ENCODE measurements at regions not wholly inside any gene's neighbourhood (a gene's known extent, or its start where the extent isn't known, plus 50 kb on each side); places are given as distances from the start of the nearest gene placed in this dataset.

DNA sequence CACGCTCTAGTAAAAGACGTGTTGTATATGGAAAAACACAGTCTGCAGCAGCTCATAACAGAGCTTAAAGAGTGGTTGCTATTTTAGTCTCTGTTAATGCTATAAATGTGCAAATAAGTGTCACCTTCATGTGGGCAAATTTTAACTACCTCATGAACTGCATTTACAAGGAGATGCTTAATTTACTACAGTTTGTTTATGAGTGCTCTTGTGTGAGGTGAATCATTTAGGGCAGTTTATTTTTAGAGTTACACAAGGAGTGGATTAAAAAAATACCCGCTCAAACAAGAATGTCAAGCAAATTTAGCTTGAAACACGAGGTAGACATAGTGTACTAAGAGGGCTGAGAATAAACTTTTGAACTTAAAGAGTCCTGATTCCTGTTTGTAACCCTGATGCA lies 579.0 kb downstream of the MFSD1 start:
- TF ChIP-seq, protein P1, sequence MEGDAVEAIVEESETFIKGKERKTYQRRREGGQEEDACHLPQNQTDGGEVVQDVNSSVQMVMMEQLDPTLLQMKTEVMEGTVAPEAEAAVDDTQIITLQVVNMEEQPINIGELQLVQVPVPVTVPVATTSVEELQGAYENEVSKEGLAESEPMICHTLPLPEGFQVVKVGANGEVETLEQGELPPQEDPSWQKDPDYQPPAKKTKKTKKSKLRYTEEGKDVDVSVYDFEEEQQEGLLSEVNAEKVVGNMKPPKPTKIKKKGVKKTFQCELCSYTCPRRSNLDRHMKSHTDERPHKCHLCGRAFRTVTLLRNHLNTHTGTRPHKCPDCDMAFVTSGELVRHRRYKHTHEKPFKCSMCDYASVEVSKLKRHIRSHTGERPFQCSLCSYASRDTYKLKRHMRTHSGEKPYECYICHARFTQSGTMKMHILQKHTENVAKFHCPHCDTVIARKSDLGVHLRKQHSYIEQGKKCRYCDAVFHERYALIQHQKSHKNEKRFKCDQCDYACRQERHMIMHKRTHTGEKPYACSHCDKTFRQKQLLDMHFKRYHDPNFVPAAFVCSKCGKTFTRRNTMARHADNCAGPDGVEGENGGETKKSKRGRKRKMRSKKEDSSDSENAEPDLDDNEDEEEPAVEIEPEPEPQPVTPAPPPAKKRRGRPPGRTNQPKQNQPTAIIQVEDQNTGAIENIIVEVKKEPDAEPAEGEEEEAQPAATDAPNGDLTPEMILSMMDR (conservative IDR thresholded peaks at IDR 0.05; ENCODE audit: low read length), result no peak
- no peak for TF ChIP-seq EZH2phosphoT487 (IDR thresholded peaks at IDR 0.05; ENCODE audit: borderline replicate concordance, low read depth, low read length)

All from OCI-LY7 (cell line).